Bronchial epithelial cell (primary cell): ENCODE measurements at regions not wholly inside any gene's neighbourhood (a gene's known extent, or its start where the extent isn't known, plus 50 kb on each side); places are given as distances from the start of the nearest gene placed in this dataset.
"Not testable (repeated sequence)": the region's sequence is repeated elsewhere in the genome, so short reads cannot be mapped to it uniquely, and the experiment has no call there.

Source experiments
- DNase-seq: peaks from one replicate; pipeline ENCODE4 v3.0.0-alpha.2; 2010; ENCODE audit warnings: low read depth
- FAIRE-seq: peaks from 2 replicates; lab custom pipeline; 2011; peaks lifted over from hg19 to GRCh38; lab: Jason Lieb, UNC
- H3K27me3 ChIP-seq: 2 replicates; pipeline ENCODE4 v1.5.1; 2011; ENCODE audit warnings: low read length; ENCODE audit not compliant: control insufficient read depth, insufficient read depth
- H3K36me3 ChIP-seq: 2 replicates; pipeline ENCODE4 v1.5.1; 2011; ENCODE audit warnings: low read length; ENCODE audit not compliant: control insufficient read depth, insufficient read depth
- H3K4me3 ChIP-seq: 2 replicates; pipeline ENCODE4 v1.5.1; 2011; ENCODE audit warnings: mild to moderate bottlenecking, low read depth, low read length, control low read depth
- CTCF ChIP-seq: IDR thresholded peaks from 2 replicates; pipeline ENCODE4 v1.5.1; 2011; ENCODE audit warnings: mild to moderate bottlenecking, moderate library complexity, low read length, control low read depth, inconsistent platforms; ENCODE audit not compliant: insufficient read depth, severe bottlenecking

DNA sequence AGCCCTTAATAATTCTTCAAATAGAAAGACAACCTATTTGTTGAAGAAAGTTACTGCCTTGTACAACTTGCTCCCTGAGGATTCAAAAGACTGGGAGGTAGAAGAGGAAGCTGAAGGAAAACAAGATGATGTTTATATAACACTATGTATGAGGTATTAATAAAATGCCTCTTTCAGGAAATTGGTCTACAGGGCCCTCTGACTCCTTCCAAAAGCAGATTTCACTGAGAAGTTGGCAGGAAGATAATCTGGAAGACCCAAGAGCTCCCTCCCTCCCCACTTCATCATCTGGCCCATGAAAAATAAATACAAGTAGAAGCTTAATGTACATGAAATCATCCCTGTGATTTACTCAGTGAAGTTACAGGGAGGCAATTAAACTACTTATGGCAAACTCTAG is 107.5 kb upstream of the MAGEC2 start:
- no peak for TF ChIP-seq CTCF
- Histone ChIP-seq H3K4me3 (no peak overlapping the region), H3K36me3 (no peaks in the 10 kb centered on the region), H3K27me3 (no peaks in the 10 kb centered on the region)
- DNase-seq: no peak
- no peak for FAIRE-seq

DNA sequence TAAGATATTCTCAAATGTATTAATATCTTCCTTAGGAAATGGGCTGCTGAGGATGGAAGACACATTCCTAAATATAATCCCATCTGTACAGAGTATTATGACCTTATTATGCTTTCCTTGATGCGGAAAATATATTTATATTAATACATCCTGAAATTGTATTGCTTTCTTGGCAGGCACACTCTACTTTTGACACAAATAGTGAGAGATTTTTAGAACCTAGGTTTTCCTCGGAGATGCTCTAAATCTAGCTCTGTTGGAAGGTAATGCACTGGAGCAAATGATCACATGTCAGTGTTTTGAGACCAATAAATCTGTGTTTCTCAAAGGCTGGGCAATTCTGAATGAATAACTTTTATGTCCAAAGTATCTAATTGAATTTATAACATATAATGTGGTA is 94.3 kb upstream of the MAGEC2 start:
- H3K36me3 ChIP-seq: no peaks in the 10 kb centered on the region
- no peak for TF ChIP-seq CTCF
- H3K4me3 ChIP-seq: no peak overlapping the region
- DNase-seq (no peak), FAIRE-seq (no peak)
- H3K27me3 ChIP-seq: no peaks in the 10 kb centered on the region

- FAIRE-seq: no peak
- Histone ChIP-seq H3K27me3 (no peaks in the 10 kb centered on the region), H3K36me3 (no peaks in the 10 kb centered on the region), H3K4me3 (no peak overlapping the region)
- DNase-seq: no peak
- TF ChIP-seq CTCF: no peak
Measured at GRCh38 chrX:142296421-142296820, 91.3 kb upstream of the MAGEC2 start.

DNA sequence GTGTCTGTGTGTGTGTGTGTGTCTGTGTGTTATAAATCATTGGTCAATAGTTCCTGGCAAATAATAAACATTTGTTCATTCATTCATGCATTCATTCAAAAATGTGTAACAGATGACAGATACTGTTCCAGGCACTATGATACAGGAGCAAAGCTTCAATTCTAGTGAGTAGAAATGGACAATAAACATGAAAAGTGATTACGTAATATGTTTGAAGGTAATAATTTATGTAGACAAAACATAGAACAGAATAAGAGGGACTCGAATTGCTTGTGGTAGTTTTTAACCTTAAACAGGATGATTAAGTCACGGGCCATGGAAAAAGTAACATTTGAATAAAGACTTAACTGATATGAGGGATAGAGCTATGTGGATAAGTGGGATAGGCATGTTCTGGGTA is 90.1 kb upstream of the MAGEC2 start:
- DNase-seq: no peak
- no peak for FAIRE-seq
- Histone ChIP-seq H3K27me3 (no peaks in the 10 kb centered on the region), H3K36me3 (no peaks in the 10 kb centered on the region), H3K4me3 (no peak overlapping the region)
- no peak for TF ChIP-seq CTCF

GRCh38 chrX:142270166-142270565 is 65.1 kb upstream of the MAGEC2 start:
- not testable (repeated sequence) for DNase-seq, H3K4me3 ChIP-seq, H3K36me3 ChIP-seq, H3K27me3 ChIP-seq
- peak; percentile 62 for FAIRE-seq

DNA sequence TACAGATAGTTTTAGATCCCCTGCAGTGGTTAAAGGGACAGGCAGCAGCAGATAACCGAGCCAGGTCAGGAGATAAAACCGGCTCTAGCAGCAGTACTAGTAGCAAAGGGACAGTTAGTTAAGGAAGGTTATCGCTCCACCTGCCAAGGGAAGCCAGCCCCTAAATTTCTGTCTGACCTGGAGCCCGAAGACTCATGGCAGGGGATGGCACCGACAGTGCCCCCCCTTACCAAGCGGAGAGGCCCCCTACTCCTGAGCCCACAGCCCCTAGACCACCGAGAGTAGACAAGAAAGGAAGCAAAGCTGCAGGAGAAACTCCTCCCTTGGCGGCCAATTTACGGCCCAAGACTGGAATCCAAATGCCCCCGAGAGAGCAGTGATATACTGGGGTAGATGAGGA is 61.3 kb upstream of the MAGEC2 start:
- TF ChIP-seq CTCF: no peak
- Histone ChIP-seq H3K27me3 (no peaks in the 10 kb centered on the region), H3K4me3 (no peak overlapping the region), H3K36me3 (no peaks in the 10 kb centered on the region)
- DNase-seq (no peak), FAIRE-seq (no peak)

DNA sequence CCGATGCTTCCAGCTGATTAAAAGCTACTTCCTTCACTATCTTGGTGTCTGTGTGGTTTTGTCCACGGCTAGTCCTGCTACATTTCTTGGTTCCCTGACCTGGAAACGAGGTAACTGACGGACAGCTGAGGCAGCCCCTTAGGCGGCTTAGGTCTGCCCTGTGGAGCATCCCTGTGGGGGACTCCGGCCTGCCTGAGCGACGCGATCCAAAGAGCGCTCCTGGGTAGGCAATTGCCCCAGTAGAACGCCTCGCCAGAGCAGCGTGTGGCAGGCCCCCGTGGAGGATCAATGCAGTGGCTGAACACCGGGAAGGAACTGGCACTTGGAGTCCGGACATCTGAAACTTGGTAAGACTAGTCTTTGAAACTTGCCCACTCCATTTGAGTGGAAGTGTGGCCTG is 60.5 kb upstream of the MAGEC2 start:
- H3K4me3 ChIP-seq, DNase-seq, H3K27me3 ChIP-seq, H3K36me3 ChIP-seq, FAIRE-seq: not testable (repeated sequence)
